HG03558 (cell line): ENCODE measurements at regions not wholly inside any gene's neighbourhood (a gene's known extent, or its start where the extent isn't known, plus 50 kb on each side); places are given as distances from the start of the nearest gene placed in this dataset.
"Not testable (repeated sequence)": the region's sequence is repeated elsewhere in the genome, so short reads cannot be mapped to it uniquely, and the experiment has no call there.

ENCODE experiments used
- ATAC-seq: cut with Tn5 transposase; IDR thresholded peaks from one replicate; pipeline ENCODE4 v1.9.1; 2021; ENCODE audit warnings: moderate number of reproducible peaks; ENCODE audit not compliant: unreplicated experiment; ENCODE audit errors: extremely low read depth

GRCh38 chr20:53803492-53804155 lies 210.0 kb upstream of the ZNF217 start:
- no peak for ATAC-seq

- no peak for ATAC-seq
Observed at GRCh38 chr20:53801609-53802370, 208.2 kb upstream of the ZNF217 start.

- ATAC-seq, result no peak
Observed at GRCh38 chr20:53800883-53801604, 207.4 kb upstream of the ZNF217 start.

GRCh38 chr20:53800418-53800817 lies 206.8 kb upstream of the ZNF217 start:
- ATAC-seq, result no peak

GRCh38 chr20:53797085-53797484 lies 203.4 kb upstream of the ZNF217 start:
- no peak for ATAC-seq

GRCh38 chr20:53795170-53795569 lies 201.5 kb upstream of the ZNF217 start:
- no peak for ATAC-seq

GRCh38 chr20:53794529-53795115 lies 201.0 kb upstream of the ZNF217 start:
- ATAC-seq, result no peak

GRCh38 chr20:53793783-53794383 lies 200.2 kb upstream of the ZNF217 start:
- ATAC-seq, result no peak

GRCh38 chr20:53792946-53793536 lies 199.4 kb upstream of the ZNF217 start:
- no peak for ATAC-seq

- no peak for ATAC-seq
Observed at GRCh38 chr20:53789989-53790675, 196.5 kb upstream of the ZNF217 start.

GRCh38 chr20:53788253-53789022 lies 194.8 kb upstream of the ZNF217 start:
- no peak for ATAC-seq

- ATAC-seq, result not testable (repeated sequence)
Observed at GRCh38 chr20:53787491-53787931, 193.9 kb upstream of the ZNF217 start.

GRCh38 chr20:53786445-53787267 lies 193.0 kb upstream of the ZNF217 start:
- no peak for ATAC-seq

- ATAC-seq, result no peak
Observed at GRCh38 chr20:53786071-53786444, 192.4 kb upstream of the ZNF217 start.

- no peak for ATAC-seq
Observed at GRCh38 chr20:53785320-53785719, 191.7 kb upstream of the ZNF217 start.

GRCh38 chr20:53783768-53784167 lies 190.1 kb upstream of the ZNF217 start:
- ATAC-seq, result no peak

GRCh38 chr20:53782612-53783246 lies 189.1 kb upstream of the ZNF217 start:
- no peak for ATAC-seq
